Astrocyte of the cerebellum (primary cell): ENCODE measurements at regions not wholly inside any gene's neighbourhood (a gene's known extent, or its start where the extent isn't known, plus 50 kb on each side); places are given as distances from the start of the nearest gene placed in this dataset.

Source experiments
- DNase-seq: peaks from one replicate; pipeline ENCODE4 v3.0.0-alpha.2; 2011; ENCODE audit warnings: low read depth
- H3K4me3 ChIP-seq: 2 replicates; pipeline ENCODE4 v1.5.1; 2011; ENCODE audit warnings: mild to moderate bottlenecking, low read depth, low read length, moderate library complexity
- CTCF ChIP-seq: IDR thresholded peaks from 2 replicates; pipeline ENCODE4 v1.5.1; 2012; ENCODE audit warnings: low read length, low read depth, moderate library complexity, mild to moderate bottlenecking; ENCODE audit errors: missing control alignments
- in situ Hi-C: cut with HindIII; loops from 2 replicates; pipeline ENCODE4 v1.10.0; 2017; ENCODE audit warnings: low sequenced_read_pairs

- in situ Hi-C loops, result no loop called here
- H3K4me3 ChIP-seq, result no peak overlapping the region
- DNase-seq, result no peak
- no peak for TF ChIP-seq CTCF
These were observed 148.2 kb upstream of the ADAMTS16 start for GRCh38 chr5:4991925-4992324.

- TF ChIP-seq CTCF, result no peak
- DNase-seq, result peak; percentile 93
- in situ Hi-C loops, result no loop called here
- no peak overlapping the region for H3K4me3 ChIP-seq
These were observed 145.1 kb upstream of the ADAMTS16 start for GRCh38 chr5:4995014-4995413.

- in situ Hi-C loops, result no loop called here
- TF ChIP-seq CTCF, result no peak
- H3K4me3 ChIP-seq, result no peak overlapping the region
- DNase-seq, result no peak
These were observed 134.8 kb upstream of the ADAMTS16 start for GRCh38 chr5:5005353-5005752.

GRCh38 chr5:5006548-5006947, 133.6 kb upstream of the ADAMTS16 start:
- TF ChIP-seq CTCF, result no peak
- DNase-seq, result no peak
- in situ Hi-C loops, result no loop called here
- no peak overlapping the region for H3K4me3 ChIP-seq

- no peak for TF ChIP-seq CTCF
- H3K4me3 ChIP-seq, result no peak overlapping the region
- in situ Hi-C loops, result no loop called here
These were observed 130.9 kb upstream of the ADAMTS16 start for GRCh38 chr5:5009240-5009639.

GRCh38 chr5:5011151-5011550, 129.0 kb upstream of the ADAMTS16 start:
- no peak for DNase-seq
- TF ChIP-seq CTCF, result no peak
- H3K4me3 ChIP-seq, result no peak overlapping the region
- in situ Hi-C loops, result no loop called here

More at GRCh38 chr5:5009240-5009639, 130.9 kb upstream of the ADAMTS16 start:
- DNase-seq, result no peak
